ENCODE measurements at regions not wholly inside any gene's neighbourhood (a gene's known extent, or its start where the extent isn't known, plus 50 kb on each side); places are given as distances from the start of the nearest gene placed in this dataset.
"Not testable (repeated sequence)": the region's sequence is repeated elsewhere in the genome, so short reads cannot be mapped to it uniquely, and the experiment has no call there.

DNA sequence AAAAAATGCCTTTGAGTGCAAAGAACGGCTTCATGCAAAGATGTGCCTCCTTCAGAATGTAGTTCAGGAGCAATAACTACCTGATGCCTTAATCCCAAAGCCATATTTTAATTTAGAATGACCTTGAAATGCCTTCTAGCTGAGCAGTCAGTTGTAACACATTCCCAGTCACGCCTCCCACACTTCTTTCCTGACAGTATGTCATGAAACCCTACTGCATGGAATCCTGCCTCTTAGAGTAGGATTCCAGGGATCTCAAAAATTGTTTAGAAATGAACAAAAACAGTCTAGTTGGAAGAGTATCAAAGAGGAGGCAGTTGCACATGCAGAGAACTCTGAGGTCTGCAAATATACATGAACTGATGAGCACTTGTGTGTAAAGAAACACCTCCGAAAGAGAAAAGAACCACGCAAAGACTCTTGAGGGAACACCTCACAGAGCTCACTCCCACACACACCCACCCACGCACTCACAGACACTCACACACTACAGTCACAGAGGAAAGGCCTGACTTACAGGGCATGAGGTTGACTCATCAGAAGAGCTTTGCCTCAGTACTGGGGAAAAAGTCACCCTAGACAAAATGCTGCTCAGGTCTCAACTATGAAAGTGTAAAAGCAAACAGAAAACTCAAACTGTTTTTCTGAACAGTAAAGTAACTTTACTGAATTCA lies 77.4 kb downstream of the GGTLC2 start:
- H3K27me3 ChIP-seq (ENCODE audit: control insufficient read depth, insufficient read depth, low read length) = no peaks in the 10 kb centered on the region
- no peaks in the 10 kb centered on the region for H3K4me1 ChIP-seq
- H3K36me3 ChIP-seq (ENCODE audit: control insufficient read depth, insufficient read depth, low read length) = no peaks in the 10 kb centered on the region
- H3K4me2 ChIP-seq (ENCODE audit: low read length) = no peak overlapping the region
- TF ChIP-seq, protein P1, sequence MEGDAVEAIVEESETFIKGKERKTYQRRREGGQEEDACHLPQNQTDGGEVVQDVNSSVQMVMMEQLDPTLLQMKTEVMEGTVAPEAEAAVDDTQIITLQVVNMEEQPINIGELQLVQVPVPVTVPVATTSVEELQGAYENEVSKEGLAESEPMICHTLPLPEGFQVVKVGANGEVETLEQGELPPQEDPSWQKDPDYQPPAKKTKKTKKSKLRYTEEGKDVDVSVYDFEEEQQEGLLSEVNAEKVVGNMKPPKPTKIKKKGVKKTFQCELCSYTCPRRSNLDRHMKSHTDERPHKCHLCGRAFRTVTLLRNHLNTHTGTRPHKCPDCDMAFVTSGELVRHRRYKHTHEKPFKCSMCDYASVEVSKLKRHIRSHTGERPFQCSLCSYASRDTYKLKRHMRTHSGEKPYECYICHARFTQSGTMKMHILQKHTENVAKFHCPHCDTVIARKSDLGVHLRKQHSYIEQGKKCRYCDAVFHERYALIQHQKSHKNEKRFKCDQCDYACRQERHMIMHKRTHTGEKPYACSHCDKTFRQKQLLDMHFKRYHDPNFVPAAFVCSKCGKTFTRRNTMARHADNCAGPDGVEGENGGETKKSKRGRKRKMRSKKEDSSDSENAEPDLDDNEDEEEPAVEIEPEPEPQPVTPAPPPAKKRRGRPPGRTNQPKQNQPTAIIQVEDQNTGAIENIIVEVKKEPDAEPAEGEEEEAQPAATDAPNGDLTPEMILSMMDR (IDR thresholded peaks at IDR 0.05) = no peak
- no peak overlapping the region for H3K4me3 ChIP-seq (ENCODE audit: low read depth, low read length)
- no peak overlapping the region for H3K27ac ChIP-seq
- H3K9me3 ChIP-seq (ENCODE audit: control insufficient read depth, low read length) = no peaks in the 10 kb centered on the region
- H3K9ac ChIP-seq = no peak overlapping the region
- H3K79me2 ChIP-seq = no peaks in the 10 kb centered on the region
- no peak overlapping the region for H2AFZ ChIP-seq

- H3K9ac ChIP-seq = no peak overlapping the region
- no peak overlapping the region for H3K4me2 ChIP-seq (ENCODE audit: low read length)
- no peaks in the 10 kb centered on the region for H3K27me3 ChIP-seq (ENCODE audit: control insufficient read depth, insufficient read depth, low read length)
- no peaks in the 10 kb centered on the region for H3K36me3 ChIP-seq (ENCODE audit: control insufficient read depth, insufficient read depth, low read length)
- no peak overlapping the region for H3K4me3 ChIP-seq (ENCODE audit: low read depth, low read length)
- no peak overlapping the region for H2AFZ ChIP-seq
- no peak overlapping the region for H3K27ac ChIP-seq
- no peaks in the 10 kb centered on the region for H3K9me3 ChIP-seq (ENCODE audit: control insufficient read depth, low read length)
- H3K4me1 ChIP-seq = no peaks in the 10 kb centered on the region
- TF ChIP-seq, protein P1 (IDR thresholded peaks at IDR 0.05) = no peak
- no peaks in the 10 kb centered on the region for H3K79me2 ChIP-seq
Observed at GRCh38 chr22:22728382-22728781, 84.0 kb downstream of the GGTLC2 start.

- no peak overlapping the region for H3K4me3 ChIP-seq (ENCODE audit: low read depth, low read length)
- H3K79me2 ChIP-seq = no peaks in the 10 kb centered on the region
- no peak overlapping the region for H3K4me2 ChIP-seq (ENCODE audit: low read length)
- H3K4me1 ChIP-seq = no peaks in the 10 kb centered on the region
- no peak overlapping the region for H3K9ac ChIP-seq
- H3K27ac ChIP-seq = no peak overlapping the region
- no peaks in the 10 kb centered on the region for H3K27me3 ChIP-seq (ENCODE audit: control insufficient read depth, insufficient read depth, low read length)
- no peaks in the 10 kb centered on the region for H3K36me3 ChIP-seq (ENCODE audit: control insufficient read depth, insufficient read depth, low read length)
- TF ChIP-seq, protein P1 (IDR thresholded peaks at IDR 0.05) = no peak
- no peaks in the 10 kb centered on the region for H3K9me3 ChIP-seq (ENCODE audit: control insufficient read depth, low read length)
- H2AFZ ChIP-seq = no peak overlapping the region
Observed at GRCh38 chr22:22730655-22731373, 86.4 kb downstream of the GGTLC2 start.

DNA sequence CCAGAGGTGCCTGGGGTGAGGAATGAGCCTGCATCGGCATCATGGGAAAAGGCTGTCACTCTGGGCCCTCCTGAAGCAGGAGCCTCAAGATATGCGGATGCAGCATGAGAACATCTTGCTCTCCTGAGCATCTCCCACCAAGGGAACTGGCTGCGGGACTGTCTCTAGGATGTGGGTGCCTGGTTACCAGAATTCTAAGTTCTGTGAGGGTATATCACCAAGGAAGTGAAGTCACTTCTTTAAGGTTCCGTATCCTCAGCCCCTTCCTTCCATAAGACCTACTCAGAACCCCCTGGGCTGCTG lies 86.9 kb downstream of the GGTLC2 start:
- Histone ChIP-seq H3K9me3 (ENCODE audit: control insufficient read depth, low read length) (no peaks in the 10 kb centered on the region), H3K27me3 (ENCODE audit: control insufficient read depth, insufficient read depth, low read length) (no peaks in the 10 kb centered on the region), H3K9ac (no peak overlapping the region), H3K27ac (no peak overlapping the region), H3K36me3 (ENCODE audit: control insufficient read depth, insufficient read depth, low read length) (no peaks in the 10 kb centered on the region), H3K4me2 (ENCODE audit: low read length) (no peak overlapping the region), H3K79me2 (no peaks in the 10 kb centered on the region), H2AFZ (no peak overlapping the region), H3K4me1 (no peaks in the 10 kb centered on the region), H3K4me3 (ENCODE audit: low read depth, low read length) (no peak overlapping the region)
- TF ChIP-seq, protein P1 (IDR thresholded peaks at IDR 0.05) = no peak

DNA sequence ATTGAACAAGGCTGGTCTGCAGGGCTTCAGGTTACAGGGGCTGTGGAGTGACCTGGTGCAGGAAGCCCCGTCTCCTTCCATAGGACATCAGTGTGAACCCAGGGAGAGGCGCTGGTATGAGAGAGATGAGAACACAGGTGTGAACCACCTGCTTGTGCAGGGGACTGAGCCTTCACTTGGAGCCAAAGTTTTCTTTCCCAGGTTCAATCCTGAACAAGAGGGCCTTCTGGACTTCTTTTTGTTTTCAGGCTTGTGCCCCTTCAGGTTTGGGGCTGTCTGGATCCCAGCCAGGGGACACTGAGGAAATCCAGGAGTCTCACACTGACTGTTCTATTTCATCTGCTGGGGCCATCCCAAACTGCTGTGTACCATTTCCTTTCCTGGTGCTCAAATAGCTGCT lies 88.6 kb downstream of the GGTLC2 start:
- not testable (repeated sequence) for H2AFZ ChIP-seq; H3K4me2 ChIP-seq (ENCODE audit: low read length); H3K27me3 ChIP-seq (ENCODE audit: control insufficient read depth, insufficient read depth, low read length); H3K36me3 ChIP-seq (ENCODE audit: control insufficient read depth, insufficient read depth, low read length); H3K9me3 ChIP-seq (ENCODE audit: control insufficient read depth, low read length); H3K4me1 ChIP-seq; H3K27ac ChIP-seq; H3K9ac ChIP-seq; H3K79me2 ChIP-seq; H3K4me3 ChIP-seq (ENCODE audit: low read depth, low read length)

Measured in parathyroid adenoma (tissue), 2 donors.